Gastrocnemius medialis (tissue), 4 donors: ENCODE measurements at regions not wholly inside any gene's neighbourhood (a gene's known extent, or its start where the extent isn't known, plus 50 kb on each side); places are given as distances from the start of the nearest gene placed in this dataset.

Experiments
- ATAC-seq, 2 donors: fragments of 150-250 bp; one replicate each; pipeline ENCODE4 v1.9.1; 2016
- DNase-seq, 2 donors: peaks; one replicate each; pipeline ENCODE4 v3.0.0-alpha.2; 2019
- H3K27ac ChIP-seq, 4 donors: fragments of 200-600 bp; sonication (generic); 1 replicate in 1 of 4; 2 replicates in 3 of 4; pipeline ENCODE4 v1.5.1; 2016 to 2018; ENCODE audit warnings: mild to moderate bottlenecking in 2 of 4, moderate library complexity in 1 of 4
- H3K27me3 ChIP-seq, 3 donors: fragments of 200-600 bp; sonication (generic) in 2 of 3; 1 replicate in 1 of 3; 2 replicates in 2 of 3; pipeline versions ENCODE4 v1.5.1 to v1.6.0; 2016 to 2019; ENCODE audit warnings: mild to moderate bottlenecking in 1 of 3, moderate library complexity in 1 of 3
- H3K36me3 ChIP-seq, 2 donors: fragments of 200-600 bp; sonication (generic) in 1 of 2; one replicate each; pipeline ENCODE4 v1.5.1; 2017 to 2018
- H3K4me1 ChIP-seq, 2 donors: fragments of 200-600 bp; sonication (generic) in 1 of 2; one replicate each; pipeline ENCODE4 v1.5.1; 2016 to 2017; ENCODE audit warnings: mild to moderate bottlenecking in 2 of 2
- H3K4me3 ChIP-seq, 4 donors: fragments of 200-600 bp; sonication (generic) in 3 of 4; 1 replicate in 1 of 4; 2 replicates in 3 of 4; pipeline ENCODE4 v1.5.1; 2016 to 2019; ENCODE audit warnings: mild to moderate bottlenecking in 2 of 4
- H3K9me3 ChIP-seq, 3 donors: fragments of 200-600 bp; sonication (generic) in 2 of 3; 1 replicate in 1 of 3; 2 replicates in 2 of 3; pipeline ENCODE4 v1.5.1; 2016 to 2019
- CTCF ChIP-seq, 5 experiments: fragments of 450-650 bp in 3 of 5; fragments of 200-600 bp in 2 of 5; sonication (generic) in 2 of 5; IDR thresholded peaks in 4 of 5; conservative IDR thresholded peaks in 1 of 5; 1 replicate in 4 of 5; 2 replicates in 1 of 5; pipeline ENCODE4 v1.5.1; 2016 to 2019; ENCODE audit warnings: antibody characterized with exemption in 5 of 5, mild to moderate bottlenecking in 3 of 5, moderate library complexity in 3 of 5
- POLR2A ChIP-seq, 2 donors: fragments of 450-650 bp; IDR thresholded peaks; one replicate each; pipeline ENCODE4 v1.6.1; 2017; ENCODE audit warnings: antibody characterized with exemption in 2 of 2, mild to moderate bottlenecking in 2 of 2, moderate library complexity in 2 of 2
- in situ Hi-C, 4 donors: fragments of 200-750 bp; cut with MboI; loops; one replicate each; pipeline versions ENCODE4 v1.15.0 to v1.8.0; 2017; ENCODE audit warnings: low sequenced_read_pairs in 4 of 4
- intact Hi-C: fragments of 100-400 bp; cut with DNase I; formaldehyde crosslinking; loops from one replicate; pipeline ENCODE4 v1.15.1; 2023; ENCODE audit warnings: low total_unique reads

- H3K27me3 ChIP-seq: no peaks in the 10 kb centered on the region
- no peak overlapping the region for H3K4me3 ChIP-seq
- DNase-seq (no peak), ATAC-seq (no peak)
- in situ Hi-C loops (no loop called here), intact Hi-C loops (no loop called here)
- H3K36me3 ChIP-seq: no peaks in the 10 kb centered on the region
- H3K27ac ChIP-seq: no peak overlapping the region
- no peak for TF ChIP-seq CTCF (IDR thresholded peaks at IDR 0.05 in 4 of 5, conservative IDR thresholded peaks at IDR 0.05 in 1 of 5)
- no peak for TF ChIP-seq POLR2A (IDR thresholded peaks at IDR 0.05)
- H3K9me3 ChIP-seq: no peaks in the 10 kb centered on the region
- H3K4me1 ChIP-seq: no peaks in the 10 kb centered on the region
Observed at GRCh38 chr6:4531406-4531805, 244.8 kb upstream of the CDYL start.

GRCh38 chr6:4522453-4522852 lies 253.8 kb upstream of the CDYL start:
- intact Hi-C loops: no loop called here
- no peak for TF ChIP-seq POLR2A (IDR thresholded peaks at IDR 0.05)
- TF ChIP-seq CTCF (IDR thresholded peaks at IDR 0.05 in 4 of 5, conservative IDR thresholded peaks at IDR 0.05 in 1 of 5): no peak
- Histone ChIP-seq H3K27me3 (no peaks in the 10 kb centered on the region), H3K9me3 (no peaks in the 10 kb centered on the region), H3K4me1 (no peaks in the 10 kb centered on the region), H3K27ac (no peak overlapping the region), H3K36me3 (no peaks in the 10 kb centered on the region), H3K4me3 (no peak overlapping the region)
- in situ Hi-C loops: no loop called here
- no peak for DNase-seq
- ATAC-seq: peak in 1 of 2 donors; percentile 26

GRCh38 chr6:4521070-4521469 lies 255.1 kb upstream of the CDYL start:
- TF ChIP-seq POLR2A (IDR thresholded peaks at IDR 0.05) (no peak), CTCF (IDR thresholded peaks at IDR 0.05 in 4 of 5, conservative IDR thresholded peaks at IDR 0.05 in 1 of 5) (no peak)
- Histone ChIP-seq H3K4me1 (no peaks in the 10 kb centered on the region), H3K9me3 (no peaks in the 10 kb centered on the region), H3K27me3 (no peaks in the 10 kb centered on the region), H3K4me3 (no peak overlapping the region), H3K36me3 (no peaks in the 10 kb centered on the region), H3K27ac (no peak overlapping the region)
- in situ Hi-C loops (no loop called here), intact Hi-C loops (no loop called here)
- no peak for ATAC-seq
- DNase-seq: no peak

- Histone ChIP-seq H3K27ac (no peak overlapping the region), H3K4me3 (no peak overlapping the region), H3K9me3 (no peaks in the 10 kb centered on the region), H3K27me3 (no peaks in the 10 kb centered on the region), H3K4me1 (no peaks in the 10 kb centered on the region), H3K36me3 (no peaks in the 10 kb centered on the region)
- no peak for ATAC-seq
- no peak for DNase-seq
- intact Hi-C loops: no loop called here
- in situ Hi-C loops: no loop called here
- TF ChIP-seq CTCF (IDR thresholded peaks at IDR 0.05 in 4 of 5, conservative IDR thresholded peaks at IDR 0.05 in 1 of 5) (no peak), POLR2A (IDR thresholded peaks at IDR 0.05) (no peak)
Observed at GRCh38 chr6:4518506-4518905, 257.7 kb upstream of the CDYL start.

GRCh38 chr6:4516206-4516605 lies 260.0 kb upstream of the CDYL start:
- Histone ChIP-seq H3K4me3 (no peak overlapping the region), H3K36me3 (no peaks in the 10 kb centered on the region), H3K9me3 (no peaks in the 10 kb centered on the region), H3K27ac (no peak overlapping the region), H3K27me3 (no peaks in the 10 kb centered on the region), H3K4me1 (no peaks in the 10 kb centered on the region)
- no peak for DNase-seq
- no peak for ATAC-seq
- TF ChIP-seq CTCF (IDR thresholded peaks at IDR 0.05 in 4 of 5, conservative IDR thresholded peaks at IDR 0.05 in 1 of 5) (no peak), POLR2A (IDR thresholded peaks at IDR 0.05) (no peak)
- in situ Hi-C loops: no loop called here
- intact Hi-C loops: no loop called here
